ENCODE measurements at regions not wholly inside any gene's neighbourhood (a gene's known extent, or its start where the extent isn't known, plus 50 kb on each side); places are given as distances from the start of the nearest gene placed in this dataset.

DNA sequence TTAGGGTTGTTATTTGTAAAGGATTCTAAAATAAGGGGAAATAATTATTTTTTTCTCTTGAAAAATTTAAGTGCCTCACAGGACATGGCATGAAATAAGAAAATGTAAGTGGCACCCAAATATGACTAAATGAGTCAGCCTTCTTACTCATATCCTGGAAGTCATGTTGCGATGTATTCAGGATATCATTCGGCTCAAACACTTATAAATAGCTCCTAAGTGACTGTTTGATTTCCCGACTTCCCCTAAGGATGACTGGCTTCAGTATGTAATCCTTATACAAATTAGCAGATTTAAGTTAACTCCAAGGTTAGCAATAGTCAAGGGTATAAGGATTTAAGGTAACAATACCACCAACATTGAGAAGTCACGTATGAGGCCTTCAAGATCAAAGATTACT, 57.3 kb upstream of the OSTN start:
- no peak for DNase-seq (ENCODE audit: low spot score)
- no peak overlapping the region for H3K4me2 ChIP-seq

More for the DNA sequence above, 57.3 kb upstream of the OSTN start:
- ATAC-seq = no peak
- H3F3A ChIP-seq (replicated peaks; ENCODE audit: low read depth) = no peaks in the 10 kb centered on the region
- H3K79me2 ChIP-seq (replicated peaks; ENCODE audit: insufficient read depth) = no peaks in the 10 kb centered on the region
- no peaks in the 10 kb centered on the region for H3K4me1 ChIP-seq (ENCODE audit: insufficient read depth)
- H3K27ac Mint-ChIP-seq = no peak overlapping the region
- TF ChIP-seq ETS1 (IDR thresholded peaks at IDR 0.05) (no peak), NANOG (IDR thresholded peaks at IDR 0.05; ENCODE audit: borderline replicate concordance) (no peak), ZNF331 (CRISPR knock-in tag; IDR thresholded peaks at IDR 0.05; ENCODE audit: low read depth) (no peak), STAT1 (IDR thresholded peaks at IDR 0.05; ENCODE audit: unreplicated experiment) (no peak), JUNB (IDR thresholded peaks at IDR 0.05; ENCODE audit: unreplicated experiment) (no peak), POLR2AphosphoS5 (IDR thresholded peaks at IDR 0.05; ENCODE audit: low read depth) (no peak), EZH2 (IDR thresholded peaks at IDR 0.05; ENCODE audit: low read depth, unreplicated experiment) (no peak), ZNF114 (CRISPR knock-in tag; IDR thresholded peaks at IDR 0.05) (no peak), REST (IDR thresholded peaks at IDR 0.05; ENCODE audit: unreplicated experiment) (no peak), CREB1 (CRISPR knock-in tag; IDR thresholded peaks at IDR 0.05; ENCODE audit: low read depth) (no peak), ZNF462 (CRISPR knock-in tag; IDR thresholded peaks at IDR 0.05) (no peak), EZH2phosphoT487 (IDR thresholded peaks at IDR 0.05; ENCODE audit: unreplicated experiment) (no peak)
- TF ChIP-seq, protein P1, sequence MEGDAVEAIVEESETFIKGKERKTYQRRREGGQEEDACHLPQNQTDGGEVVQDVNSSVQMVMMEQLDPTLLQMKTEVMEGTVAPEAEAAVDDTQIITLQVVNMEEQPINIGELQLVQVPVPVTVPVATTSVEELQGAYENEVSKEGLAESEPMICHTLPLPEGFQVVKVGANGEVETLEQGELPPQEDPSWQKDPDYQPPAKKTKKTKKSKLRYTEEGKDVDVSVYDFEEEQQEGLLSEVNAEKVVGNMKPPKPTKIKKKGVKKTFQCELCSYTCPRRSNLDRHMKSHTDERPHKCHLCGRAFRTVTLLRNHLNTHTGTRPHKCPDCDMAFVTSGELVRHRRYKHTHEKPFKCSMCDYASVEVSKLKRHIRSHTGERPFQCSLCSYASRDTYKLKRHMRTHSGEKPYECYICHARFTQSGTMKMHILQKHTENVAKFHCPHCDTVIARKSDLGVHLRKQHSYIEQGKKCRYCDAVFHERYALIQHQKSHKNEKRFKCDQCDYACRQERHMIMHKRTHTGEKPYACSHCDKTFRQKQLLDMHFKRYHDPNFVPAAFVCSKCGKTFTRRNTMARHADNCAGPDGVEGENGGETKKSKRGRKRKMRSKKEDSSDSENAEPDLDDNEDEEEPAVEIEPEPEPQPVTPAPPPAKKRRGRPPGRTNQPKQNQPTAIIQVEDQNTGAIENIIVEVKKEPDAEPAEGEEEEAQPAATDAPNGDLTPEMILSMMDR (conservative IDR thresholded peaks at IDR 0.05; ENCODE audit: low read depth in 2 of 2) = no peak
- no peak overlapping the region for H3K27ac ChIP-seq (ENCODE audit: low read depth)
- H3K36me3 ChIP-seq (ENCODE audit: insufficient read depth) = no peaks in the 10 kb centered on the region
- no peaks in the 10 kb centered on the region for H3K9me2 ChIP-seq (ENCODE audit: insufficient read depth)
- no peak overlapping the region for H2AFZ ChIP-seq
- no peaks in the 10 kb centered on the region for H3K27me3 ChIP-seq (ENCODE audit: insufficient read depth)
- H3K9me3 Mint-ChIP-seq = no peaks in the 10 kb centered on the region
- H3K4me3 ChIP-seq = no peak overlapping the region
- H4K20me1 ChIP-seq (replicated peaks; ENCODE audit: insufficient read depth) = no peaks in the 10 kb centered on the region
- no peak overlapping the region for H3K4me3 Mint-ChIP-seq
- no peaks in the 10 kb centered on the region for H3K27me3 Mint-ChIP-seq (ENCODE audit: insufficient read depth, low read depth, poor library complexity)
- no peaks in the 10 kb centered on the region for H3K36me3 Mint-ChIP-seq (ENCODE audit: low read depth)
- no peaks in the 10 kb centered on the region for H3K4me1 Mint-ChIP-seq

All from GM23338 (cell line).